Stomach (tissue), 4 donors: ENCODE measurements at regions not wholly inside any gene's neighbourhood (a gene's known extent, or its start where the extent isn't known, plus 50 kb on each side); places are given as distances from the start of the nearest gene placed in this dataset.
"Not testable (repeated sequence)": the region's sequence is repeated elsewhere in the genome, so short reads cannot be mapped to it uniquely, and the experiment has no call there.

Experiments
- CTCF ChIP-seq, 7 experiments: fragments of 450-650 bp in 4 of 7; fragments of 200-600 bp in 3 of 7; sonication (generic) in 3 of 7; IDR thresholded peaks; one replicate each; pipeline ENCODE4 v1.5.1; 2016 to 2019; ENCODE audit warnings: antibody characterized with exemption in 7 of 7, control low read depth in 2 of 7, mild to moderate bottlenecking in 1 of 7
- EP300 ChIP-seq: sonication (generic); formaldehyde crosslinking; IDR thresholded peaks from one replicate; pipeline ENCODE4 v1.6.1; 2017; ENCODE audit warnings: antibody characterized with exemption
- POLR2A ChIP-seq, 4 donors: fragments of 450-650 bp; IDR thresholded peaks; one replicate each; pipeline ENCODE4 v1.6.1; 2016; ENCODE audit warnings: antibody characterized with exemption in 4 of 4, control low read depth in 2 of 4, mild to moderate bottlenecking in 1 of 4, moderate library complexity in 1 of 4
- POLR2AphosphoS5 ChIP-seq, 3 donors: sonication (generic); formaldehyde crosslinking; IDR thresholded peaks; one replicate each; pipeline ENCODE4 v1.6.1; 2016; ENCODE audit warnings: antibody characterized with exemption in 3 of 3

GRCh38 chr1:206326159-206326939 lies 123.0 kb downstream of the SRGAP2 start:
- not testable (repeated sequence) for TF ChIP-seq CTCF (IDR thresholded peaks at IDR 0.05); POLR2A (IDR thresholded peaks at IDR 0.05); POLR2AphosphoS5 (IDR thresholded peaks at IDR 0.05); EP300
